Fibroblast of lung (primary cell): ENCODE measurements at regions not wholly inside any gene's neighbourhood (a gene's known extent, or its start where the extent isn't known, plus 50 kb on each side); places are given as distances from the start of the nearest gene placed in this dataset.

Source experiments
- DNase-seq, 2 donors: peaks; one replicate each; pipeline versions ENCODE4 v3.0.0 to v3.0.0-alpha.2; 2010; ENCODE audit warnings: low read depth in 2 of 2
- H2AFZ ChIP-seq: 2 replicates; pipeline ENCODE4 v1.5.1; 2012; ENCODE audit warnings: low read length, control low read depth, inconsistent platforms
- H3K27ac ChIP-seq: 2 replicates; pipeline ENCODE4 v1.5.1; 2011; ENCODE audit warnings: low read length, control low read depth; ENCODE audit not compliant: insufficient read depth
- H3K27me3 ChIP-seq: 2 replicates; pipeline ENCODE4 v1.5.1; 2011; ENCODE audit warnings: mild to moderate bottlenecking, low read length; ENCODE audit not compliant: control insufficient read depth, insufficient read depth
- H3K36me3 ChIP-seq: 2 replicates; pipeline ENCODE4 v1.5.1; 2011; ENCODE audit warnings: low read length; ENCODE audit not compliant: control insufficient read depth, insufficient read depth
- H3K4me1 ChIP-seq: 2 replicates; pipeline ENCODE4 v1.5.1; 2011; ENCODE audit warnings: low read length; ENCODE audit not compliant: control insufficient read depth, insufficient read depth; ENCODE audit errors: extremely low read depth
- H3K4me2 ChIP-seq: 2 replicates; pipeline ENCODE4 v1.5.1; 2011; ENCODE audit warnings: low read length, control low read depth; ENCODE audit not compliant: insufficient read depth; ENCODE audit errors: extremely low read depth
- H3K4me3 ChIP-seq, 4 experiments: fragments of 200-600 bp in 1 of 4; sonication (generic) in 1 of 4; replicated peaks in 1 of 4; 2 replicates each; pipeline ENCODE4 v1.5.1; 2011 to 2016; ENCODE audit warnings: low read length in 4 of 4, low read depth in 3 of 4, mild to moderate bottlenecking in 3 of 4, control low read depth in 2 of 4, inconsistent platforms in 1 of 4, mixed read lengths in 1 of 4; ENCODE audit not compliant: insufficient read depth in 1 of 4; ENCODE audit errors: control extremely low read depth in 1 of 4
- H3K79me2 ChIP-seq: 2 replicates; pipeline ENCODE4 v1.5.1; 2012; ENCODE audit warnings: mild to moderate bottlenecking, low read length, inconsistent platforms; ENCODE audit not compliant: control insufficient read depth, insufficient read depth
- H3K9ac ChIP-seq: 2 replicates; pipeline ENCODE4 v1.5.1; 2011; ENCODE audit warnings: mild to moderate bottlenecking, low read length, control low read depth; ENCODE audit not compliant: insufficient read depth
- H3K9me3 ChIP-seq: 2 replicates; pipeline ENCODE4 v1.5.1; 2012; ENCODE audit warnings: low read depth, low read length; ENCODE audit not compliant: control insufficient read depth, insufficient read depth
- H4K20me1 ChIP-seq: 2 replicates; pipeline ENCODE4 v1.5.1; 2011; ENCODE audit warnings: low read length; ENCODE audit not compliant: control insufficient read depth, insufficient read depth; ENCODE audit errors: extremely low read depth
- EZH2 ChIP-seq: IDR thresholded peaks from 2 replicates; pipeline ENCODE4 v1.5.1; 2012; ENCODE audit warnings: low read length, control low read depth, mild to moderate bottlenecking; ENCODE audit errors: missing control alignments
- TF ChIP-seq, protein P1 (sequence below), 2 donors: IDR thresholded peaks in 1 of 2; conservative IDR thresholded peaks in 1 of 2; 1 replicate in 1 of 2; 2 replicates in 1 of 2; pipeline ENCODE4 v1.5.1; 2011 to 2012; ENCODE audit warnings: low read length in 2 of 2, control low read depth in 1 of 2, inconsistent platforms in 1 of 2, low read depth in 1 of 2, mild to moderate bottlenecking in 1 of 2

DNA sequence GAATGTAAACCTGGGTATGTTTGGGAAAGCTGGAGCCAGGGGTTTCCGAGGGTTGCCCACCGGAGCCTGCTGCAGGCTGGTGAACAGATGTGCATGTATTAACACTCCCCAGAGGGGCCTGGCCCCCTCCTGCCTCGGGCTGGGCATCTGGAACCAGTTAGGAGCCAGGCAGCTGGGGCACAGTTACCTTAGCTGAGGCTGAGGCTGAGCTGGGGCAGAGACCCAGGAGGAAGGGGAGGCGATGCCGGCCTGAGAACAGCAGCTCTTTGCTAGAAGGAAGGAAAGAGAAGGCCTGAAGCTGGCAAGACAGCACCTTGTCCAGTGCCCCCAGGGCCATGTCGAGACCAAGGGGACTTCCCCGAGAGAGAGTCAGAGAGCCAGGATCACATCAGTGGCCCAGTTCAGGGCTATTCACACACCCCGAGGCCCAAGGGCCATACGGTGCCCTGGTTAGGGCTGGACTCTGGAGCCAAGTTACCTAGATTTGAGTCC lies 65.8 kb downstream of the RMI2 start:
- H3K4me2 ChIP-seq = no peak overlapping the region
- DNase-seq = no peak
- TF ChIP-seq, protein P1, sequence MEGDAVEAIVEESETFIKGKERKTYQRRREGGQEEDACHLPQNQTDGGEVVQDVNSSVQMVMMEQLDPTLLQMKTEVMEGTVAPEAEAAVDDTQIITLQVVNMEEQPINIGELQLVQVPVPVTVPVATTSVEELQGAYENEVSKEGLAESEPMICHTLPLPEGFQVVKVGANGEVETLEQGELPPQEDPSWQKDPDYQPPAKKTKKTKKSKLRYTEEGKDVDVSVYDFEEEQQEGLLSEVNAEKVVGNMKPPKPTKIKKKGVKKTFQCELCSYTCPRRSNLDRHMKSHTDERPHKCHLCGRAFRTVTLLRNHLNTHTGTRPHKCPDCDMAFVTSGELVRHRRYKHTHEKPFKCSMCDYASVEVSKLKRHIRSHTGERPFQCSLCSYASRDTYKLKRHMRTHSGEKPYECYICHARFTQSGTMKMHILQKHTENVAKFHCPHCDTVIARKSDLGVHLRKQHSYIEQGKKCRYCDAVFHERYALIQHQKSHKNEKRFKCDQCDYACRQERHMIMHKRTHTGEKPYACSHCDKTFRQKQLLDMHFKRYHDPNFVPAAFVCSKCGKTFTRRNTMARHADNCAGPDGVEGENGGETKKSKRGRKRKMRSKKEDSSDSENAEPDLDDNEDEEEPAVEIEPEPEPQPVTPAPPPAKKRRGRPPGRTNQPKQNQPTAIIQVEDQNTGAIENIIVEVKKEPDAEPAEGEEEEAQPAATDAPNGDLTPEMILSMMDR (conservative IDR thresholded peaks at IDR 0.05 in 1 of 2, IDR thresholded peaks at IDR 0.05 in 1 of 2; ENCODE audit: low read depth in 1 of 2, low read length in 2 of 2) = no peak
- TF ChIP-seq EZH2 = no peak
- H3K9me3 ChIP-seq = no peaks in the 10 kb centered on the region
- no peaks in the 10 kb centered on the region for H4K20me1 ChIP-seq
- H3K79me2 ChIP-seq = no peaks in the 10 kb centered on the region
- no peak overlapping the region for H3K4me3 ChIP-seq
- H3K36me3 ChIP-seq = no peaks in the 10 kb centered on the region
- H3K27ac ChIP-seq = no peak overlapping the region
- H3K27me3 ChIP-seq = no peaks in the 10 kb centered on the region
- no peak overlapping the region for H2AFZ ChIP-seq
- H3K9ac ChIP-seq = no peak overlapping the region
- no peaks in the 10 kb centered on the region for H3K4me1 ChIP-seq

DNA sequence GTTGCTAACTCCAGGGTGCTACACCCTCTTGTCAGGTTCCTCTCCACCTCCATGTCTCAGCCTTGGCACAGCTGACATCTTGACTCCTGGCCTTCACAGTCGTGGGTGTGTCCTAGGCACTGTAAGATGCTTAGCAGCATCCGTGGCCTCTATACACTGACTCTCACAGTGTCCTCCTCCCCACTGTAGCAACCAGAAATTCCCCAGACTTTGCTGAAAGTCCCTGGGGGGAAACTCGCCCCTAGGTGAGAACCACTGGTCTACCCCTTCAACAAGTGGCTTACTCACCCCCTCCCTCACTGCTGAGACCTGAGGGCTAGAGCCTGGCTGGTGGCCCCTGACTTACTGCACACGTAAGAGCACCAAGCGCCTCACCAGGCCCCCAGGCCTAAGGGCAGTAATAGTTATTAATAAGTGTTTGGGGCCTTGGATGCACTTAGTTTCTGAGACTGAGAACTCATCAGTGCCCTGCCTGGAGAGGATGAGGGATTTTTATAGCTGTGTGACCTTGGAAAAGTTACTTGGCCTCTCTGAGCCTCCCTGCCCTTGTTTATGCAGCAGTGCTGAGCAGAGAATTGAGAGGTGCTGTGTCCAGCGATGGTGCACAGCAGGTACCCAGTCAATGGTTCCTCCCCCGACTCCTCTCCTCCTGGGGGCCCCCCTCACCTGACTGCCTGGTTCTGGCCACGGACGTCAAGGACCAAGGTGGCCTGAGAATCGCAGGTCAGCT lies 67.1 kb downstream of the RMI2 start:
- TF ChIP-seq EZH2 = no peak
- TF ChIP-seq, protein P1 (conservative IDR thresholded peaks at IDR 0.05 in 1 of 2, IDR thresholded peaks at IDR 0.05 in 1 of 2; ENCODE audit: low read depth in 1 of 2, low read length in 2 of 2) = no peak
- Histone ChIP-seq H3K9ac (no peak overlapping the region), H3K79me2 (no peaks in the 10 kb centered on the region), H3K4me3 (no peak overlapping the region), H3K9me3 (no peaks in the 10 kb centered on the region), H3K27ac (no peak overlapping the region), H3K36me3 (no peaks in the 10 kb centered on the region), H3K4me1 (no peaks in the 10 kb centered on the region), H3K4me2 (no peak overlapping the region), H4K20me1 (no peaks in the 10 kb centered on the region), H3K27me3 (peaks cover 2% of the 10 kb centered on the region), H2AFZ (no peak overlapping the region)
- no peak for DNase-seq

DNA sequence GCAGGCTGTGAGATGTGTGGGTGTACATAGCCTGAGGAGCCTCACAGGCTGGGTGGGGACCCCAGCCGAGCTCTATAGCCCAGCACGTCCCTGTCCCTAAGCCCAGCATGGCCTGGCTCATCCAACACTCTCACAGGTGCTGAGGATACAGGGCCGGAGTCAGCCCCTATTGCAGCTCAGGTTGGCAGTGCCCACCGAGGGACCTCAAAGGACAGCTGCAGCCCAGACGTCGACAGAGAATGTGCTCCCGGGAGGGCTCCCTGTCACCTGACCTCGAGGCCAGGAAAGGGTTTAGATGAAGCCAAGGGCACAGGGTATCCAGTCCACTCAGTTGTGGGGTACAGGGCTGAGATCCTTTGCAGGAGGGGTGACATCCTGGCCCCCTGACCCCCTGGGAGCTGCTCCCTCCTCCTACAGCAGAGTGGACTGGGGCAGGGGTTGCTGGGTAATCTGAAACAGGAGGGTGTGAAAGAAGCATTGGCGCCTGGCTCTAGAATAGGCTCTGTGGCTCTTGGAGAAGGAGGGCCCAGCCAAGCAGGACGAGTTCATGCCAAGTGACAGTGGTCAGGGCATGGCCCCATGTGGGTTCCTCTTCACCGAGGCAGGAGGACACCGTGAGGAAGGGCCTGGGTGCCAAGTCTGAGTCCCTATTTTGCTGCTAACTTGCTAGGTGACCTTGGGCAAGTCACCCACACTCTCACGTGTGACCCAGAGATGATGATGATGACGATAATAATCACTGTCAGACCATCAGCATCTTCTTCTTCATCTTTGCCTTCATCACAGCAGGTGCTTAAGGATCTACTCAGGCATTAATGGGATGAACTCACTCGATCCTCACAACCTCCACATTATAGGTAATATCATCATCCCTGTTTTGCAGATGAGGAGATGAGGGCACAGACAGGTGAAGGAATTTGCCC lies 68.0 kb downstream of the RMI2 start:
- H3K36me3 ChIP-seq = no peaks in the 10 kb centered on the region
- no peak overlapping the region for H2AFZ ChIP-seq
- H4K20me1 ChIP-seq = no peaks in the 10 kb centered on the region
- H3K79me2 ChIP-seq = no peaks in the 10 kb centered on the region
- no peak for DNase-seq
- H3K4me1 ChIP-seq = no peaks in the 10 kb centered on the region
- H3K27ac ChIP-seq = no peak overlapping the region
- H3K4me3 ChIP-seq = no peak overlapping the region
- H3K4me2 ChIP-seq = no peak overlapping the region
- peaks cover 2% of the 10 kb centered on the region for H3K27me3 ChIP-seq
- H3K9ac ChIP-seq = no peak overlapping the region
- no peak for TF ChIP-seq EZH2
- TF ChIP-seq, protein P1 (conservative IDR thresholded peaks at IDR 0.05 in 1 of 2, IDR thresholded peaks at IDR 0.05 in 1 of 2; ENCODE audit: low read depth in 1 of 2, low read length in 2 of 2) = no peak
- H3K9me3 ChIP-seq = no peaks in the 10 kb centered on the region
